Epithelial cell of proximal tubule (primary cell): ENCODE measurements at regions not wholly inside any gene's neighbourhood (a gene's known extent, or its start where the extent isn't known, plus 50 kb on each side); places are given as distances from the start of the nearest gene placed in this dataset.

ENCODE experiments used
- DNase-seq: peaks from one replicate; pipeline ENCODE4 v3.0.0-alpha.2; 2011; ENCODE audit warnings: low read depth
- H3K4me3 ChIP-seq: 2 replicates; pipeline ENCODE4 v1.5.1; 2011; ENCODE audit warnings: low read depth, mild to moderate bottlenecking, low read length
- CTCF ChIP-seq: conservative IDR thresholded peaks from 2 replicates; pipeline ENCODE4 v1.5.1; 2012; ENCODE audit warnings: low read depth, mild to moderate bottlenecking, low read length

- no peak for TF ChIP-seq CTCF
- no peak overlapping the region for H3K4me3 ChIP-seq
- DNase-seq, result no peak
These were observed 682.9 kb upstream of the ADAMTS5 start for GRCh38 chr21:27649762-27650161.

DNA sequence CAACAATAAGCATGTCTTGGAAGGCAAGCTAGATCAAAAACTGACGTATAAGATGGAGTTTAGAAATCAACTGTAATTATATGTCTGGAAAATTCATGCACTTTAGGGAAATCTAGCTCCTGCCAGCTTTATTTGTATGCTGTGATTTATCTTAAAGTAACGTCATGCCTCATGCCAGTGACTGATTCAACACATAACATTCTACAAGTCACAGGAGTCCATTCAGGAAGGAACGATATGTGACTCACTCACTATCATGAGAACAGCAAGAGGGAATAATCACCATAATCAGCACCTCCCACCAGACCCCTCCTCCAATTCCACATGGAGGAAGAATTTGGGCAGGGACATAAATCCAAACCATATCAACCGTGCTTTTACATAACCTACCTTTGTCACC, 682.4 kb upstream of the ADAMTS5 start:
- H3K4me3 ChIP-seq, result no peak overlapping the region
- no peak for TF ChIP-seq CTCF
- DNase-seq, result peak; percentile 30

DNA sequence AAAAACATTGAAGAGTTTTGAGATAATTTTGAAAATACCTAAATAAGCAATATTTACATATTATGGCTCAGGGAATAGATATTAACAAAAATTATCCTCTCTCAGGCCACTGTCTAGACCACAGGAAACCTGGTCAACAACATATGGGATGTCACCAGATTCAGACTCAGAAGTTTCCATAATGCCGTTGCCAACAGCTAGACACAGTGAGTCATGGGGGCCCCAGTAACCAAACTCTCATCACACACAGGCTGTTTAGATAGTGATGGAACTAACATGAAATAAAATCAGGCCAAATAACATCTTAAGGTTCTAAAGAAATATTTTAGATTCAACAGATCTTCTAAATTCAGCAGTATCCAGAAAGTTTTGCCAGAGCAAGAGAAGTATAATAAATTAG, 681.7 kb upstream of the ADAMTS5 start:
- H3K4me3 ChIP-seq, result no peak overlapping the region
- no peak for DNase-seq
- TF ChIP-seq CTCF, result no peak

- H3K4me3 ChIP-seq, result no peak overlapping the region
- no peak for TF ChIP-seq CTCF
These were observed 681.0 kb upstream of the ADAMTS5 start for GRCh38 chr21:27647921-27648320.

GRCh38 chr21:27647401-27647800, 680.5 kb upstream of the ADAMTS5 start:
- DNase-seq, result no peak
- no peak for TF ChIP-seq CTCF
- H3K4me3 ChIP-seq, result no peak overlapping the region

More at GRCh38 chr21:27647921-27648320, 681.0 kb upstream of the ADAMTS5 start:
- DNase-seq, result no peak

DNA sequence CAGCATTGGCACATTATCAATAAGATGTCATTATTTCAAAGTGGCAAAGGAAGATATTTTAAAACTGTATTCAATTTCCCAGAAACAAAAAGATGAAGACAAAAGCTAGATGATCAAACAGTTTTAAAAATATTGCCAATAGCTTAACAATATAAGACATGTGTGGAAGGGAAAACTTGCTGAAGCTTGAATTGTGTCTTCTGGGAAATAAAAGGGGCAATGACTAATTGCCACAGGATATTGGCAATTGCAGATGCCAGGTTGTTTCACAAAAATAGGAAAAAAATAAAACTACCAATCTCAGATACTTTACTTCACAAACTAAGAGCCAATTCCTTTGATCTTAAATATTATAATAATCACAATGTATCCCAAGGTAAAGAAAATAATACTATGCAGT, 679.8 kb upstream of the ADAMTS5 start:
- H3K4me3 ChIP-seq, result no peak overlapping the region
- DNase-seq, result no peak
- no peak for TF ChIP-seq CTCF

- no peak overlapping the region for H3K4me3 ChIP-seq
- TF ChIP-seq CTCF, result no peak
- DNase-seq, result no peak
These were observed 679.2 kb upstream of the ADAMTS5 start for GRCh38 chr21:27646056-27646455.
